SK-N-MC (cell line): ENCODE measurements at regions not wholly inside any gene's neighbourhood (a gene's known extent, or its start where the extent isn't known, plus 50 kb on each side); places are given as distances from the start of the nearest gene placed in this dataset.

Experiments
- EZH2 ChIP-seq: fragments of 200-600 bp; sonication (generic); IDR thresholded peaks from one replicate; pipeline ENCODE4 v1.6.1; 2017; ENCODE audit warnings: antibody characterized with exemption
- POLR2AphosphoS5 ChIP-seq: IDR thresholded peaks from 2 replicates; pipeline ENCODE4 v1.6.1; 2012; ENCODE audit warnings: mild to moderate bottlenecking, low read depth, low read length, borderline replicate concordance

DNA sequence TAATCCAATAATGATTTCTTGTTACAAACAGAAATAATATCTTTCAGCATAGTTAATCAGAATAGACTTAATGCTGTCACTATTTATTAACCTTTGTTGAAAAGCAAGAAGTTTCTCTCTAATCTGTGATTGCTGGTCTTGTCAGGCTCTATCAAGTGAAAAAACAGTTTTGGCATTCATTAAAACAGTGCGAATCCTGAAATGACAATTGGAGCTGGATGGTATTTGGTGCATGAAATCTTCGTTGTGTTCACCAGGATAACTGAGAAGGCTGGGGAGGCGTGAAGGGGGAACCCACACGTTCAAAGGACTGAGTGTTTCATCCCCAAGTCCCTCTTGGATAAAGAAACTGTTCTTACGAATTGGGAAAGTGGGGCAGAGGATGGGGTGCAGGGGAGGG, 190.2 kb upstream of the MYL2 start:
- TF ChIP-seq POLR2AphosphoS5 (no peak), EZH2 (no peak)
